Epithelial cell of esophagus (primary cell): ENCODE measurements at regions not wholly inside any gene's neighbourhood (a gene's known extent, or its start where the extent isn't known, plus 50 kb on each side); places are given as distances from the start of the nearest gene placed in this dataset.

Source experiments
- DNase-seq: peaks from one replicate; pipeline ENCODE4 v3.0.0; 2010; ENCODE audit warnings: low read depth
- H3K4me3 ChIP-seq: 2 replicates; pipeline ENCODE4 v1.5.1; 2011; ENCODE audit warnings: mild to moderate bottlenecking, low read length, control low read depth
- CTCF ChIP-seq: IDR thresholded peaks from 2 replicates; pipeline ENCODE4 v1.5.1; 2011; ENCODE audit warnings: low read depth, mild to moderate bottlenecking, low read length, control low read depth, inconsistent platforms; ENCODE audit not compliant: insufficient read depth; ENCODE audit errors: missing control alignments

- no peak for TF ChIP-seq CTCF
- DNase-seq, result no peak
- H3K4me3 ChIP-seq, result no peak overlapping the region
These were observed 135.1 kb downstream of the ID4 start for GRCh38 chr6:19972221-19972620.

GRCh38 chr6:19976411-19977129 lies 139.4 kb downstream of the ID4 start:
- no peak for TF ChIP-seq CTCF
- DNase-seq, result no peak
- no peak overlapping the region for H3K4me3 ChIP-seq

GRCh38 chr6:19979059-19979458 lies 141.9 kb downstream of the ID4 start:
- H3K4me3 ChIP-seq, result no peak overlapping the region
- no peak for TF ChIP-seq CTCF
- DNase-seq, result no peak

GRCh38 chr6:19979986-19980385 lies 142.8 kb downstream of the ID4 start:
- TF ChIP-seq CTCF, result no peak
- no peak overlapping the region for H3K4me3 ChIP-seq
- no peak for DNase-seq

GRCh38 chr6:19983374-19983773 lies 146.2 kb downstream of the ID4 start:
- H3K4me3 ChIP-seq, result no peak overlapping the region

GRCh38 chr6:19986691-19987438 lies 149.7 kb downstream of the ID4 start:
- TF ChIP-seq CTCF, result no peak
- no peak for DNase-seq
- H3K4me3 ChIP-seq, result no peak overlapping the region

More at GRCh38 chr6:19983374-19983773, 146.2 kb downstream of the ID4 start:
- TF ChIP-seq CTCF, result no peak
- DNase-seq, result no peak
